T-helper 1 cell (primary cell): ENCODE measurements at regions not wholly inside any gene's neighbourhood (a gene's known extent, or its start where the extent isn't known, plus 50 kb on each side); places are given as distances from the start of the nearest gene placed in this dataset.
A peak's percentile ranks its signal among the peaks of the same experiment; 100 is the strongest.

ENCODE experiments used
- DNase-seq, 5 donors: peaks; one replicate each; pipeline ENCODE4 v3.0.0-alpha.2; 2012 to 2020

DNA sequence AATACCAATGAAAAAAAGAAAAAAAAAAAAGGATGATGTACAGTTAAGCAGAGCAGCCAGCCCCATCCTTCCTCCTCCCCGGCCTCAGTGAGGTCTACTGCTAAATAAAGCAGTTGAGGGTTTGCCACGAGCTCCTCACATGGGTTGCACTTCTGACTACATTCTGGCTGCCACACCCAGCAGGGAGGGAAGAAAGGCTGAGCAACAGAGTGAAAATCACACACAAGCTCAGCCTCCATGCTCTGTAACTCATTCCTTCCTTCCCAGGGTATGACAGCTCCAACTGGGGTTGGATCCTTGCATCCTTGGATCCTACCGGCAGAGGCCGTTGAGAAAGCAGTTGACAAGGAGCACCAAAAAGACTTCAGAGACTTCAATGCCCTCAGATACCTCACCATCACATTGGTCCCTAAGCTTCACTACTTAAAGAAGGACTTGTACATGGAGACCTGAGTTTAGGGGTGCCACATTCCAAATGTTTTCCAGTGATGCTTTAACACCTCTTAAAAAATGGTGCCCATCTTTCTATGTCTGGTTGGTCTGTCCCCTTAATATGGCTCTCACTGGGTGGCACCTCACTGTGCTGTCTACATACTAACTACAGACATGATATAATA, 52.9 kb upstream of the PIK3CG start:
- DNase-seq: peak in 1 of 5 donors; percentile 19

DNA sequence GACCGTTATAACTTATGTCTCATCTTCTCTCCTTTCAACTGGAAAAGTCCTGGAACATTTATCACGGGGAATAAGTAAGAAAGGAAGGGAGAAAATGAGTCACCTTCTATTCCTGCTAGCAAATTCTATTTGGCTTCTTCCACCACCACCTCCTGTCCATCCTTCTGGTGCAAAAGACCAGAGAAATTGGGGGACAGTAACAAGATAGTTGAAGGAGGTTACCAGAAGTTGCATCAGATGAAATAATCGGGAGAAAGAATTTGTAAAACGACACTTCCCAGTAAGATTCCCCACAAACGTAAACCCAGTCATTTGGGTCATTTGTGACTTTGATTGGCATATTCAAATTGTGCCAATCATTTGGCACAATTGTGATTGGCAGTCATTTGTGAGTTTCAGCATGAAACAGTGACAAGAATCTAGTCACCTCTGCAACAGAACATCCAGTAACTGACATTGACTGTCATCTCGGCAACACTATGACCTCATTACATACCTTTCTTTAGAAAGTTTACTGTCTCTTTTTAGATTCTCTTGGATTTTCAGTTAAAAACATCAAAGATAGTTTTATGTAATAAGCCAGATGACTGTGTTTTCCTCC, 51.3 kb upstream of the PIK3CG start:
- DNase-seq: no peak

DNA sequence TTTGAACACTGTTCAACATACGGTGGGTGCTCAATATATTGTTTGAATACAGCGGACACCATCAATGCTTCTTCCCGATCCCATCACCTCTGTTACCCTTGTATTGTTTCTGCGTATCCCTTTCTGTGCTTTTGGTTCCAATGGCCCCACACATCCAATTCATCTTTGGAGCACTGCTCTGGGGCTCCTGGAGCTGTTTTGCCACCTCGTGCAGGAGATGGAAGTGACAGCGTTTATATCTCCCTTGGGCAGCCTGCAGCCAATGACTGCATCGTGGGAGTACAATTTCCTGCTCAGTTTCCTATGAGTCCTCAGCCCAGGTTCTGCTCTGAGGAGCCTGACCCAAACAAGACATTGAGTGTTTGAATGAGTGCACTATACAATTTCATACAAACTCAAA, 50.2 kb upstream of the PIK3CG start:
- DNase-seq: no peak
